ENCODE measurements at regions not wholly inside any gene's neighbourhood (a gene's known extent, or its start where the extent isn't known, plus 50 kb on each side); places are given as distances from the start of the nearest gene placed in this dataset.

- Mint-ChIP-seq H3K27me3 (ENCODE audit: unreplicated experiment) (peaks cover 1% of the 10 kb centered on the region), H3K9me3 (ENCODE audit: unreplicated experiment) (peaks cover 14% of the 10 kb centered on the region), H3K4me1 (ENCODE audit: unreplicated experiment) (no peaks in the 10 kb centered on the region), H3K36me3 (ENCODE audit: low read depth, unreplicated experiment) (peaks cover 14% of the 10 kb centered on the region), H3K27ac (ENCODE audit: unreplicated experiment) (no peak overlapping the region), H3K4me3 (ENCODE audit: unreplicated experiment) (no peak overlapping the region)
- TF ChIP-seq CTCF (IDR thresholded peaks at IDR 0.05; ENCODE audit: unreplicated experiment): no peak
- DNase-seq (ENCODE audit: low spot score): no peak
These were observed 279.2 kb downstream of the PIK3R1 start for GRCh38 chr5:68494771-68495170.

DNA sequence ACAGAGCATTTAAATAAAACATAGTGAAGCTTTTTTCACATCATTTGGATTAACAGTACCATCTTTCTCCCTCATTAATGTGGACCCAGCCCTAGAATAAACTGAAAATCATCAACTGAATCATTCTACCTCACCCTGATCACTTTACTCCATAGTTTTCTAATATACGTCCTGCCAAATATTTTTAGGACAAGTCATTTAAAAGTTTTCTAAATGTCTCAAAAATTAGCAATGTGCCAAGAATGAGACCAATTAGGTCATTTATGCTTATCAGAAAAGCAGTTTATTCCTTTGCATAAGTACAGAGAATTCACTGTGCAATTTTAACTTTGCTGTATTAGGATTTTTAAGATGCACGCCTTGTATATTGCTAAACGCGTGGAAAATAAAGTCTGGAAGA is 284.4 kb downstream of the PIK3R1 start:
- Mint-ChIP-seq H3K4me3 (ENCODE audit: unreplicated experiment) (no peak overlapping the region), H3K27ac (ENCODE audit: unreplicated experiment) (no peak overlapping the region), H3K36me3 (ENCODE audit: low read depth, unreplicated experiment) (peaks cover 14% of the 10 kb centered on the region), H3K9me3 (ENCODE audit: unreplicated experiment) (peaks cover 14% of the 10 kb centered on the region), H3K27me3 (ENCODE audit: unreplicated experiment) (peaks cover 1% of the 10 kb centered on the region), H3K4me1 (ENCODE audit: unreplicated experiment) (no peaks in the 10 kb centered on the region)
- TF ChIP-seq CTCF (IDR thresholded peaks at IDR 0.05; ENCODE audit: unreplicated experiment): no peak
- no peak for DNase-seq (ENCODE audit: low spot score)

- no peak for DNase-seq (ENCODE audit: low spot score)
- no peak overlapping the region for H3K27ac Mint-ChIP-seq (ENCODE audit: unreplicated experiment)
- no peak for TF ChIP-seq CTCF (IDR thresholded peaks at IDR 0.05; ENCODE audit: unreplicated experiment)
- no peak overlapping the region for H3K4me3 Mint-ChIP-seq (ENCODE audit: unreplicated experiment)
- H3K9me3 Mint-ChIP-seq (ENCODE audit: unreplicated experiment): peaks cover 14% of the 10 kb centered on the region
- peaks cover 14% of the 10 kb centered on the region for H3K36me3 Mint-ChIP-seq (ENCODE audit: low read depth, unreplicated experiment)
- H3K4me1 Mint-ChIP-seq (ENCODE audit: unreplicated experiment): no peaks in the 10 kb centered on the region
- H3K27me3 Mint-ChIP-seq (ENCODE audit: unreplicated experiment): peaks cover 1% of the 10 kb centered on the region
These were observed 285.3 kb downstream of the PIK3R1 start for GRCh38 chr5:68500813-68501212.

GRCh38 chr5:68502531-68502930 is 287.0 kb downstream of the PIK3R1 start:
- H3K27ac Mint-ChIP-seq (ENCODE audit: unreplicated experiment): no peak overlapping the region
- no peaks in the 10 kb centered on the region for H3K27me3 Mint-ChIP-seq (ENCODE audit: unreplicated experiment)
- TF ChIP-seq CTCF (IDR thresholded peaks at IDR 0.05; ENCODE audit: unreplicated experiment): no peak
- H3K36me3 Mint-ChIP-seq (ENCODE audit: low read depth, unreplicated experiment): peaks cover 10% of the 10 kb centered on the region
- H3K9me3 Mint-ChIP-seq (ENCODE audit: unreplicated experiment): peaks cover 8% of the 10 kb centered on the region
- DNase-seq (ENCODE audit: low spot score): no peak
- H3K4me3 Mint-ChIP-seq (ENCODE audit: unreplicated experiment): no peak overlapping the region
- H3K4me1 Mint-ChIP-seq (ENCODE audit: unreplicated experiment): no peaks in the 10 kb centered on the region

GRCh38 chr5:68504306-68504705 is 288.8 kb downstream of the PIK3R1 start:
- H3K27me3 Mint-ChIP-seq (ENCODE audit: unreplicated experiment): no peaks in the 10 kb centered on the region
- no peak for DNase-seq (ENCODE audit: low spot score)
- H3K9me3 Mint-ChIP-seq (ENCODE audit: unreplicated experiment): no peaks in the 10 kb centered on the region
- H3K27ac Mint-ChIP-seq (ENCODE audit: unreplicated experiment): no peak overlapping the region
- H3K36me3 Mint-ChIP-seq (ENCODE audit: low read depth, unreplicated experiment): no peaks in the 10 kb centered on the region
- TF ChIP-seq CTCF (IDR thresholded peaks at IDR 0.05; ENCODE audit: unreplicated experiment): no peak
- no peak overlapping the region for H3K4me3 Mint-ChIP-seq (ENCODE audit: unreplicated experiment)
- no peaks in the 10 kb centered on the region for H3K4me1 Mint-ChIP-seq (ENCODE audit: unreplicated experiment)
